RWPE2 (cell line): ENCODE measurements at regions not wholly inside any gene's neighbourhood (a gene's known extent, or its start where the extent isn't known, plus 50 kb on each side); places are given as distances from the start of the nearest gene placed in this dataset.
A peak's percentile ranks its signal among the peaks of the same experiment; 100 is the strongest.

Experiments used
- ATAC-seq: fragments of 200-7000 bp; cut with Tn5 transposase; 3 replicates; pipeline ENCODE4 v1.9.1; 2021; ENCODE audit warnings: low read depth
- DNase-seq: peaks from one replicate; pipeline ENCODE4 v3.0.0-alpha.2; 2020; ENCODE audit warnings: low spot score
- H3K27ac ChIP-seq: fragments of 450-650 bp; 2 replicates; pipeline ENCODE4 v1.5.1; 2017; ENCODE audit warnings: mild to moderate bottlenecking; ENCODE audit not compliant: poor library complexity, severe bottlenecking
- H3K27me3 ChIP-seq: fragments of 250-450 bp; sonication (Bioruptor Pico); 2 replicates; pipeline ENCODE4 v1.5.1; 2021; ENCODE audit warnings: mild to moderate bottlenecking, moderate library complexity; ENCODE audit not compliant: insufficient read depth, poor library complexity, severe bottlenecking
- H3K36me3 ChIP-seq: fragments of 250-450 bp; sonication (Bioruptor Pico); 2 replicates; pipeline ENCODE4 v1.5.1; 2020; ENCODE audit warnings: low read depth, mild to moderate bottlenecking, moderate library complexity
- H3K4me1 ChIP-seq: fragments of 250-450 bp; sonication (Bioruptor Pico); 2 replicates; pipeline ENCODE4 v1.5.1; 2021; ENCODE audit warnings: mild to moderate bottlenecking, moderate library complexity; ENCODE audit not compliant: insufficient read depth, poor library complexity, severe bottlenecking
- H3K4me3 ChIP-seq: fragments of 250-450 bp; sonication (Bioruptor Pico); 2 replicates; pipeline ENCODE4 v1.5.1; 2021; ENCODE audit warnings: mild to moderate bottlenecking, moderate library complexity; ENCODE audit not compliant: severe bottlenecking
- H3K9me3 ChIP-seq: fragments of 250-450 bp; sonication (Bioruptor Pico); 2 replicates; pipeline ENCODE4 v1.5.1; 2021; ENCODE audit warnings: mild to moderate bottlenecking, moderate library complexity; ENCODE audit not compliant: severe bottlenecking
- TF ChIP-seq, protein P1 (sequence below): fragments of 450-650 bp; IDR thresholded peaks from one replicate; pipeline ENCODE4 v1.5.1; 2017; ENCODE audit warnings: mild to moderate bottlenecking, moderate library complexity; ENCODE audit not compliant: poor library complexity, severe bottlenecking

DNA sequence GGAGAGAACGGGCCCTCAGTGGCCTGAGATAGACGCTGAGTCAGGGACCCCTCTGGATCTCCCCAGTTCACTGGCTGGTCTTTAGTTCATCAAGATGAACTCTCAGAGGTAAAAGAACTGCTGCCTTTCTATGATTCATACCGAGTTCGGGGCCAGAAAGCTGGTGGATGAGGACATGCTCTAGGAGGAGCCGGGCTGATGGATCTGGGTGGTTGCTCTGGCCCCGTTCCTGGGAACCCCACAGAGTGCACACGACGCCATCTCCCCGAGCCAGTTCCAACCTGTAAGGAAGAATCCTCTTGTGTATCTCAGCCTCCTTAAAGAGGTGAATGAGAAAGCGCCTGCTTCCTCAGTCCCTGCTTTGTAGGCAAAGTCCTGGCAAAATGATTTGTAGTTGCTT, 142.6 kb upstream of the PDE10A start:
- no peak for DNase-seq
- TF ChIP-seq, protein P1, sequence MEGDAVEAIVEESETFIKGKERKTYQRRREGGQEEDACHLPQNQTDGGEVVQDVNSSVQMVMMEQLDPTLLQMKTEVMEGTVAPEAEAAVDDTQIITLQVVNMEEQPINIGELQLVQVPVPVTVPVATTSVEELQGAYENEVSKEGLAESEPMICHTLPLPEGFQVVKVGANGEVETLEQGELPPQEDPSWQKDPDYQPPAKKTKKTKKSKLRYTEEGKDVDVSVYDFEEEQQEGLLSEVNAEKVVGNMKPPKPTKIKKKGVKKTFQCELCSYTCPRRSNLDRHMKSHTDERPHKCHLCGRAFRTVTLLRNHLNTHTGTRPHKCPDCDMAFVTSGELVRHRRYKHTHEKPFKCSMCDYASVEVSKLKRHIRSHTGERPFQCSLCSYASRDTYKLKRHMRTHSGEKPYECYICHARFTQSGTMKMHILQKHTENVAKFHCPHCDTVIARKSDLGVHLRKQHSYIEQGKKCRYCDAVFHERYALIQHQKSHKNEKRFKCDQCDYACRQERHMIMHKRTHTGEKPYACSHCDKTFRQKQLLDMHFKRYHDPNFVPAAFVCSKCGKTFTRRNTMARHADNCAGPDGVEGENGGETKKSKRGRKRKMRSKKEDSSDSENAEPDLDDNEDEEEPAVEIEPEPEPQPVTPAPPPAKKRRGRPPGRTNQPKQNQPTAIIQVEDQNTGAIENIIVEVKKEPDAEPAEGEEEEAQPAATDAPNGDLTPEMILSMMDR, result no peak
- H3K27me3 ChIP-seq, result peaks cover 11% of the 10 kb centered on the region
- H3K27ac ChIP-seq, result no peak overlapping the region
- H3K4me3 ChIP-seq, result no peak overlapping the region
- ATAC-seq, result peak; percentile 19; the same call in 1 of the 3 replicates
- no peaks in the 10 kb centered on the region for H3K36me3 ChIP-seq
- no peaks in the 10 kb centered on the region for H3K4me1 ChIP-seq
- no peaks in the 10 kb centered on the region for H3K9me3 ChIP-seq

DNA sequence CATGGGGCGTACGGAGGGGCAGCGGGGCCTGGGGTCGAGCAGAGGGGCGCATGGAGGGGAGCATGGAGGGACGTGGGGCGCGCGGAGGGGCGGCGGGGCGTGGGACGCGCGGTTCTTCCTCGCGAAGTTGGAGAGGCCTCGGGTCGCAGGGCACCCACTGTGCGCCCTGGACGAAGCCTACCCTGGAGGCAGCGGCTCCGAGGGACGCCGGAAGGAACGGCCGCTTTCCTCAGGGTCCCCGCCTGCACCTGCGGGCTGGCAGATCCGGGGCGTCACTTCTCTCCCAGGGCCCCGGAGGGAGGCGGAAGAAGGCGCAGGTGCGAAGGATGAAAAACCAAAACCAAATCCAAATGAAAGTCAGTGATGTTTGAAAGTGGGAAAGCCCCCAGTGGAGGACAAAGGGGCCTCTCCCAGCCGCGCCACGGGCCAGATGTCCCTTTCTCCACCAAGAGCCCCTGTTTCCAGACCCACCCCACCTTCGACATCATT, 142.1 kb upstream of the PDE10A start:
- DNase-seq, result no peak
- Histone ChIP-seq H3K4me1 (no peaks in the 10 kb centered on the region), H3K27ac (no peak overlapping the region), H3K36me3 (no peaks in the 10 kb centered on the region), H3K27me3 (peaks cover 11% of the 10 kb centered on the region), H3K4me3 (no peak overlapping the region), H3K9me3 (no peaks in the 10 kb centered on the region)
- TF ChIP-seq, protein P1, result no peak
- ATAC-seq, result no peak

DNA sequence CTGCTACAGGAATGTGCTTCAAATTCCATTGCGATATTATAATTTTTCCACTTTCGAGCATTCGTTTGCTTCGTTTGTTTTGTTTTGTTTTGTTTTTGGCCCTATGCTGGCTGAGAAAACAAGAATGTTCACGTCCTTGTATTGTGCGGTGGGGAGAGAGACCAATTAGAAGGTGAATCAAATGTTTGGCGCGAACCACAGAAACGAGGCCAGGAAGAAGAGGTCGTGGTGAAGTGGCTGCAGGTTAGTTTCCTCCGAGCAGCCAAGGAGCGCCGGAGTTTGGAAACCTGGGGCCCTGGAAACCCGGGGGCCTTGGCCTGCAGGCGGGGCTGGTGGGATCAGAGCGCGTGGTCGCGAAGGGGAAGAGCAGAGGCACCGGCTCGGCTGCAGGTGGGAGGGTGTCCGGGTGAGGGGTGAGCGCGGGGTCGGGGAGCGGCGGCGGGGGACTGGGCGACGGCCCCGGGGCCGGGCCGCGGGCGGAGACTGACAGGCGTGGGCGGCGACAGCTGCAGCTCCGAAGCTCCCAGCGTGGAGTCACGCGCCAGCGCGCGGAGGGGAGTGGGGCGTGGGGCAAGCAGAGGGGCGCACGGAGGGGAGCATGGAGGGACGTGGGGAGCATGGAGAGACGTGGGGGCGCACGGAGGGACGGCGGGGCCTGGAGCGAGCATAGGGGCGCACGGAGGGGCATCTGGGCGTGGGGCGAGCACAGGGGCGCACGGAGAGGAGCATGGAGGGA, 141.5 kb upstream of the PDE10A start:
- Histone ChIP-seq H3K27ac (no peak overlapping the region), H3K27me3 (peaks cover 11% of the 10 kb centered on the region), H3K4me3 (no peak overlapping the region), H3K9me3 (no peaks in the 10 kb centered on the region), H3K4me1 (no peaks in the 10 kb centered on the region), H3K36me3 (no peaks in the 10 kb centered on the region)
- ATAC-seq (no peak), DNase-seq (no peak)
- TF ChIP-seq, protein P1, result no peak

DNA sequence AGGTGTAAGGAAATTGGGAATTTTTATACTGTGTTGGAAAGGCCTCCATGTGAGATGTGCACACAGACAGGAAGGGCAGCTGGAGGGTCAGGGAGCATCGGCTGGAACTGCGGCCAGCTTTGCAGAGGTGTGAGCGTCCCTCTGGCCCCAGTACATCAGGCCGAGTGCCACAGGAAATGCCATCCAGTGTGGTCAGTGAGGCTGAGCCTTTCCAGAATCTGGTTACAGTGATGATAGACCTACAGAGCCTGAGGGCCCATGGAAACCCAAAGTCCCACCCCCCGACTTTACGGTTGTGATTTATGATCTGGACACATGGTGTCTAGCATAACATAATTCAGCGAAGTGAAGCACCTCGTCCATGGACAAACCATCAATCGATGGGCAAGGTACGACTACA, 137.3 kb upstream of the PDE10A start:
- no peak overlapping the region for H3K27ac ChIP-seq
- ATAC-seq, result no peak
- no peaks in the 10 kb centered on the region for H3K4me1 ChIP-seq
- no peak for DNase-seq
- no peaks in the 10 kb centered on the region for H3K9me3 ChIP-seq
- no peak overlapping the region for H3K4me3 ChIP-seq
- TF ChIP-seq, protein P1, result no peak
- H3K36me3 ChIP-seq, result no peaks in the 10 kb centered on the region
- H3K27me3 ChIP-seq, result peaks cover 11% of the 10 kb centered on the region
